Activated CD4-positive, alpha-beta memory T cell treated with anti-CD3 and anti-CD28 coated beads for 36 hours (primary cell): ENCODE measurements at regions not wholly inside any gene's neighbourhood (a gene's known extent, or its start where the extent isn't known, plus 50 kb on each side); places are given as distances from the start of the nearest gene placed in this dataset.
"Not testable (repeated sequence)": the region's sequence is repeated elsewhere in the genome, so short reads cannot be mapped to it uniquely, and the experiment has no call there.

ENCODE experiments used
- CTCF ChIA-PET: fragments of 350-600 bp; sonication (Branson Sonifier 250); formaldehyde crosslinking; loops from one replicate; lab custom pipeline; 2021; ENCODE audit warnings: antibody characterized with exemption, inconsistent platforms; lab: Charles Lee
- POLR2A ChIA-PET: fragments of 350-600 bp; sonication (Branson Sonifier 250); formaldehyde crosslinking; loops from one replicate; lab custom pipeline; 2021; ENCODE audit warnings: antibody characterized with exemption; lab: Charles Lee
- DNase-seq: peaks from one replicate; pipeline ENCODE4 v3.0.0-alpha.2; 2020
- H3K27ac Mint-ChIP-seq: one replicate; pipeline ENCODE4 v1.8.0; 2021; ENCODE audit warnings: mixed read lengths
- H3K27me3 Mint-ChIP-seq: one replicate; pipeline ENCODE4 v1.8.0; 2021; ENCODE audit warnings: mixed read lengths
- H3K36me3 Mint-ChIP-seq: one replicate; pipeline ENCODE4 v1.8.0; 2021; ENCODE audit warnings: mixed read lengths
- H3K4me1 Mint-ChIP-seq: one replicate; pipeline ENCODE4 v1.8.0; 2021; ENCODE audit warnings: low read depth, mixed read lengths
- H3K4me3 Mint-ChIP-seq: one replicate; pipeline ENCODE4 v1.8.0; 2021; ENCODE audit warnings: mild to moderate bottlenecking, mixed read lengths
- H3K9me3 Mint-ChIP-seq: one replicate; pipeline ENCODE4 v1.8.0; 2021; ENCODE audit warnings: mixed read lengths
- intact Hi-C: fragments of 100-400 bp; cut with micrococcal nuclease; formaldehyde crosslinking; loops from one replicate; pipeline ENCODE4 v1.15.1; 2023

DNA sequence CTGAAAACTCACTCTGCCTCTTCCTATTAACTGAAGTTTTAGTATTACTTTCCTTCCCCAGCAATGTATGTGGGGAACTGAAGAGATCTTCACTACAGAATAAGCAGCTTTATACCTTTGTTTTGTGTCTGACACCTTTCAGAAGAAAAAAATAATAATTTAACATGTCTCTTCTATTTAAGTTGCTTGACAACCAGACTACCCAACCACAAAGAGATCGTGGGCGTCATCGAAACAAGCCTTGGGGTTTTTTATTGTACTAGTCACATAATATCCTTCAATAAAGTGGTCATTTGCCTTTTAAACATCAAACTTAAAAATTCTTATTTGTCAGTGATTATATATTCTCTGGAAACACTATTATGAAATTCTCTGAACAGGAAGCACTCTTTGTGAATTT lies 123.7 kb downstream of the CHD9NB start:
- no peak for DNase-seq
- ChIA-PET POLR2A (no interaction called here), CTCF (no interaction called here)
- Mint-ChIP-seq H3K27me3 (peaks cover 4% of the 10 kb centered on the region), H3K4me3 (no peak overlapping the region), H3K9me3 (peaks cover 9% of the 10 kb centered on the region), H3K27ac (no peak overlapping the region), H3K4me1 (no peaks in the 10 kb centered on the region), H3K36me3 (no peaks in the 10 kb centered on the region)
- intact Hi-C loops = no loop called here

GRCh38 chr16:52925143-52925542 lies 127.6 kb downstream of the CHD9NB start:
- Mint-ChIP-seq H3K27me3 (peaks cover 4% of the 10 kb centered on the region), H3K36me3 (no peaks in the 10 kb centered on the region), H3K4me3 (no peak overlapping the region), H3K27ac (no peak overlapping the region), H3K9me3 (no peaks in the 10 kb centered on the region), H3K4me1 (no peaks in the 10 kb centered on the region)
- no peak for DNase-seq
- ChIA-PET POLR2A (no interaction called here), CTCF (interaction anchor here (1.6 kb wide), 1 partner anchor 13 kb away, joined by 4 read pairs; no protein-coding TSS in a partner anchor)
- intact Hi-C loops = no loop called here

DNA sequence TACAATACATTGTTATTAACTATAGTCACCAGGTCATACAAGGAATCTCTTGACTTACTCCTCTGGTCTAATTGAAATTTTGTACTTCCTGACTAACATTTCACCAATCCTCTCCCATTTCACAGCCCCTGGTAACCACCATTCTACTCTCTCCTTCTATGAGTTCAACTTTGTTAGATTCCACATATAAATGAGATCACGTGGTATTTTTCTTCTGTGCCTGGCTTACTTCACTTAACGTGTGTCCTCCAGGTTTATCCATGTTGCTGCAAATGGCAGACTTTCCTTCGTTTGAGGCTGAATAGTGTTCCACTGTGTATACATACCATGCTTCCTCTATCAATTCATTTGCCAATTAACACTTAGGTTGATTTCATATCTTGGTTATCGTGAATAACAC lies 128.5 kb downstream of the CHD9NB start:
- ChIA-PET POLR2A (no interaction called here), CTCF (no interaction called here)
- intact Hi-C loops = no loop called here
- Mint-ChIP-seq H3K9me3 (no peaks in the 10 kb centered on the region), H3K4me1 (no peaks in the 10 kb centered on the region), H3K36me3 (no peaks in the 10 kb centered on the region), H3K27ac (no peak overlapping the region), H3K27me3 (peaks cover 5% of the 10 kb centered on the region), H3K4me3 (no peak overlapping the region)
- DNase-seq = no peak

- DNase-seq = no peak
- Mint-ChIP-seq H3K9me3 (no peaks in the 10 kb centered on the region), H3K4me3 (no peak overlapping the region), H3K27me3 (peaks cover 5% of the 10 kb centered on the region), H3K4me1 (no peaks in the 10 kb centered on the region), H3K36me3 (no peaks in the 10 kb centered on the region), H3K27ac (no peak overlapping the region)
- ChIA-PET CTCF (no interaction called here), POLR2A (no interaction called here)
- intact Hi-C loops = no loop called here
These were observed 131.6 kb downstream of the CHD9NB start for GRCh38 chr16:52921104-52921503.

GRCh38 chr16:52920331-52920730 lies 132.4 kb downstream of the CHD9NB start:
- DNase-seq = no peak
- Mint-ChIP-seq H3K4me3 (no peak overlapping the region), H3K36me3 (no peaks in the 10 kb centered on the region), H3K27me3 (peaks cover 5% of the 10 kb centered on the region), H3K9me3 (no peaks in the 10 kb centered on the region), H3K27ac (no peak overlapping the region), H3K4me1 (no peaks in the 10 kb centered on the region)
- POLR2A ChIA-PET = no interaction called here
- intact Hi-C loops = no loop called here
- CTCF ChIA-PET = no interaction called here

DNA sequence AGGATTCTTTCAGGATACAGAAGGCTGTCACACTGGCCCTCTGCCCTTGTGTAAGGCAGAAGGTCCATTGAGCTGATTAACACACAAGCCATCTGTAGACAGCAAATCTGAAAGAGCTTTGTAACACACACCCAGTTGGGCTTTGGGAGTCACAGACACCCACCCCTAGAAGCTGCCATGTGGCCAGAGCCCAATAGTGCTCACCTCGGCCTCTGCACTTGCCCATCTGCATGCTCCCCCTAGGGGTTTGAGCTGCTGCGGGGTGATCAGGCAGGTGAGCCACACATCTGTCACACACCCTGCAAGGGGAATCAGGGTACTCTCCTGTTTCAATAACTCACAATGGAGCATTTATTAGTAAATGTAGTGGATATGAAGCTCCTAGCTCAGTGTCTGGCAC lies 138.3 kb downstream of the CHD9NB start:
- Mint-ChIP-seq H3K36me3 (no peaks in the 10 kb centered on the region), H3K9me3 (no peaks in the 10 kb centered on the region), H3K27me3 (peaks cover 3% of the 10 kb centered on the region), H3K4me1 (no peaks in the 10 kb centered on the region), H3K27ac (no peak overlapping the region), H3K4me3 (no peak overlapping the region)
- CTCF ChIA-PET = interaction anchor here (1.7 kb wide), 1 partner anchor 723 kb away, joined by 9 read pairs; no protein-coding TSS in a partner anchor
- POLR2A ChIA-PET = no interaction called here
- no peak for DNase-seq
- intact Hi-C loops = no loop called here

- Mint-ChIP-seq H3K9me3 (no peaks in the 10 kb centered on the region), H3K27ac (no peak overlapping the region), H3K36me3 (no peaks in the 10 kb centered on the region), H3K4me3 (no peak overlapping the region), H3K4me1 (no peaks in the 10 kb centered on the region), H3K27me3 (peaks cover 2% of the 10 kb centered on the region)
- CTCF ChIA-PET = interaction anchor here (0.7 to 2.9 kb wide), 4 partner anchors 13 to 721 kb away, joined by 3 to 20 read pairs (median 4); no protein-coding TSS in a partner anchor
- POLR2A ChIA-PET = no interaction called here
- DNase-seq = peak; percentile 48
- intact Hi-C loops = loop anchor here (1.0 kb wide), 1 partner anchor 721 kb away; no protein-coding TSS in a partner anchor
These were observed 140.0 kb downstream of the CHD9NB start for GRCh38 chr16:52912565-52913173.

- intact Hi-C loops = not testable (repeated sequence)
- CTCF ChIA-PET = interaction anchor here (0.7 kb wide), 1 partner anchor 1877 kb away, joined by 3 read pairs; no protein-coding TSS in a partner anchor
These were observed 144.6 kb downstream of the CHD9NB start for GRCh38 chr16:52908057-52908456.

DNA sequence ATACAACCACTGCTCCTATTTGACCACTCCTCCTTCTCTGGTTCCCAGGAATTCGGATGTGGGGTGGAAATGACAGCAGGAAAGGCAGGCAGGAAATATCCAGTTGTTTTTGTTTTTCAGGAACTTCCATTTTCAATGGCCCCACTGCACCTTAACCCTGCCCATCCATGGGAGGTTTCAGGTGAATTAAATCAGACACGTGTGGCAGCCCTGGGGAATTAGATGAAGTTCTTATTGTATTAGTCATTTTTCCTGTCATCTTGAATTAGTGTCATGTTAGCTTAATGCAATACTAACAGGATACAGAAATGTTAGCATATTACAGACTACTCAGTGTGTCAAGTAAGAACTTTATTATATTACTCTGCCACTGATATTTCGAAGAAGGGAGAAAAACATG lies 146.4 kb downstream of the CHD9NB start:
- ChIA-PET POLR2A (no interaction called here), CTCF (no interaction called here)
- H3K36me3 Mint-ChIP-seq = no peaks in the 10 kb centered on the region
- no peaks in the 10 kb centered on the region for H3K4me1 Mint-ChIP-seq
- no peak overlapping the region for H3K4me3 Mint-ChIP-seq
- DNase-seq = no peak
- intact Hi-C loops = no loop called here
- peaks cover 1% of the 10 kb centered on the region for H3K27me3 Mint-ChIP-seq
- no peaks in the 10 kb centered on the region for H3K9me3 Mint-ChIP-seq
- no peak overlapping the region for H3K27ac Mint-ChIP-seq

More at GRCh38 chr16:52908057-52908456, 144.6 kb downstream of the CHD9NB start:
- POLR2A ChIA-PET, H3K9me3 Mint-ChIP-seq, H3K4me3 Mint-ChIP-seq, H3K36me3 Mint-ChIP-seq, H3K27me3 Mint-ChIP-seq, H3K4me1 Mint-ChIP-seq, H3K27ac Mint-ChIP-seq, DNase-seq: not testable (repeated sequence)

- Mint-ChIP-seq H3K9me3 (peaks cover 6% of the 10 kb centered on the region), H3K4me1 (no peaks in the 10 kb centered on the region), H3K36me3 (no peaks in the 10 kb centered on the region), H3K4me3 (no peak overlapping the region), H3K27me3 (peaks cover 4% of the 10 kb centered on the region), H3K27ac (no peak overlapping the region)
- intact Hi-C loops = no loop called here
- CTCF ChIA-PET = no interaction called here
- POLR2A ChIA-PET = no interaction called here
- no peak for DNase-seq
These were observed 156.1 kb downstream of the CHD9NB start for GRCh38 chr16:52896478-52897164.

DNA sequence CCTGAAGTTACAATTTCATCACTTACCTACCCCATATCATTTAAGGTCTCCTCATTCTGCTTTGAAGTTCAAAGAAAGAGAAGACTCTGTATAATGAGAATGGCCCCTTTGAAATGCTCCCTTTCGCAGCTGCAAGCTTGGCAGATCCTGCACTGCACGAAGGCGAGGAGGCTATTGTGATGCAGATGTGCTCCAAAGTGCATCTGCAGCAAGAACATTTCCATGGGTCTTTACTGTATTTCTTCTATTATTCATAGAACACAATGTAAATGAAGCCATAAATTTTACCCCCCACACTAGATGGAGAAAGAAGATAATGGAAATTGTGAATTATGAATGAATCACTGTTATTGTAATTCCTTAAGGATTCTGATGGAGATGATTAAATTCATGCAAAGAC lies 178.7 kb downstream of the CHD9NB start:
- intact Hi-C loops = no loop called here
- Mint-ChIP-seq H3K4me3 (no peak overlapping the region), H3K9me3 (no peaks in the 10 kb centered on the region), H3K27me3 (peaks cover 2% of the 10 kb centered on the region), H3K36me3 (no peaks in the 10 kb centered on the region), H3K4me1 (no peaks in the 10 kb centered on the region), H3K27ac (no peak overlapping the region)
- ChIA-PET CTCF (no interaction called here), POLR2A (no interaction called here)
- no peak for DNase-seq

DNA sequence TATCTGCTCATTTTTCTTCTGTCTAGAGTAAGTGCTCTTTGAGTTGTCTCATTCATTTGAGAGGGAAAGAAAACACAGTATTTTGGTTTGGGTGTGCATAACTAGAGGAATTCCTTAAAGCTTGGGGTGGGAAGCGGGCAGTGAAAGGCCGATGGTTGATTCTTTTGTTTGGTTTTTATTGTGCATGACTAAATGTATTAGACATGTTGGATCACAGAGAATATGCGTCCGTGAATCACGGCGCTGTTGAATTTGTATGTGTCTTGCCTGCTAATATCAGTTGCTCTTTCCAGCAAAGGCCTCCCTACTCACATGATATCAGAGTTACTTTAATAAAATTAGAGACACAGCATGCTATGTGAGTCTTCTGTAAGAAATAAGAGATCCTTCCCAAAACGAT lies 180.0 kb downstream of the CHD9NB start:
- Mint-ChIP-seq H3K4me1 (no peaks in the 10 kb centered on the region), H3K27me3 (peaks cover 2% of the 10 kb centered on the region), H3K4me3 (no peak overlapping the region), H3K36me3 (no peaks in the 10 kb centered on the region), H3K9me3 (no peaks in the 10 kb centered on the region), H3K27ac (no peak overlapping the region)
- intact Hi-C loops = no loop called here
- no peak for DNase-seq
- ChIA-PET POLR2A (no interaction called here), CTCF (no interaction called here)

DNA sequence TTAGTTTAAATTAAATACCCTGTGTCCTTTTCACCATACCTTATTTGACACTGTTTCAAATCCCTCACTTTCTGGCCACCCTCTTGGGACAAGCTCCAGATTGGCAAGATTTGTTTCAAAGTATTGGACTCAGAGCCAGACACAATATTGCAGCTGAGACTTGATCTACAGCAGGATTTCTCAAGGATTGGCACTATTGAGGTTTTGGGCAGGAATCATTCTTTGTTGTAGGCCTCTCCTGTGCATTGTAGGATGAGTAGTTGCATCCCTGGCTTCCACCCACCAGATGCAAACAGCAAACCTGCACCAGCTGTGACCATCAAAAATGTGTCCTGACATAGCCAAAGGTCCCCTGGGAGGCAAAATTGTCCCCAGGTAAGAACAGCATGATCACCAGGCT lies 181.2 kb downstream of the CHD9NB start:
- Mint-ChIP-seq H3K27me3 (peaks cover 2% of the 10 kb centered on the region), H3K9me3 (no peaks in the 10 kb centered on the region), H3K4me1 (no peaks in the 10 kb centered on the region), H3K27ac (no peak overlapping the region), H3K4me3 (no peak overlapping the region), H3K36me3 (no peaks in the 10 kb centered on the region)
- intact Hi-C loops = no loop called here
- DNase-seq = no peak
- CTCF ChIA-PET = no interaction called here
- POLR2A ChIA-PET = no interaction called here
